ENCODE measurements at regions not wholly inside any gene's neighbourhood (a gene's known extent, or its start where the extent isn't known, plus 50 kb on each side); places are given as distances from the start of the nearest gene placed in this dataset.

DNA sequence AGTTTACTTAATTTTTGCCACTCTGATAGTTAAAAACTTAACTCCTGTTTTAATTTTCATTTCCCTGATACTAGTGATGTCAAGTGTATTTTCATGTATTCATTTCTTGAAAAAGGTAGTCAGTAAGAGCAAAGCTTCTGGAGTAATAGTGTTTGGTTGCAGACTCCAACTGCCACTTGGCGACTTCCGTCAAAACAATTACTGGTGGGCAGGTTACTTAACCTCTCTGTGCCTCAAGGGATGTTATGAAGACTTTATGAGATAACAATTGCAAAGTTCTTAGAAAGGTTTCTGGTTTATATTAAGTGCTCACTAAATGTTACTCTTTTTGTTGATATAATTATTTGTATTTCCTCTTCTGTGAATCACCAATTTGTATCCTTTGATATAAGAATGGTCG is 129.7 kb downstream of the NFKBIZ start:
- TF ChIP-seq, protein P1, sequence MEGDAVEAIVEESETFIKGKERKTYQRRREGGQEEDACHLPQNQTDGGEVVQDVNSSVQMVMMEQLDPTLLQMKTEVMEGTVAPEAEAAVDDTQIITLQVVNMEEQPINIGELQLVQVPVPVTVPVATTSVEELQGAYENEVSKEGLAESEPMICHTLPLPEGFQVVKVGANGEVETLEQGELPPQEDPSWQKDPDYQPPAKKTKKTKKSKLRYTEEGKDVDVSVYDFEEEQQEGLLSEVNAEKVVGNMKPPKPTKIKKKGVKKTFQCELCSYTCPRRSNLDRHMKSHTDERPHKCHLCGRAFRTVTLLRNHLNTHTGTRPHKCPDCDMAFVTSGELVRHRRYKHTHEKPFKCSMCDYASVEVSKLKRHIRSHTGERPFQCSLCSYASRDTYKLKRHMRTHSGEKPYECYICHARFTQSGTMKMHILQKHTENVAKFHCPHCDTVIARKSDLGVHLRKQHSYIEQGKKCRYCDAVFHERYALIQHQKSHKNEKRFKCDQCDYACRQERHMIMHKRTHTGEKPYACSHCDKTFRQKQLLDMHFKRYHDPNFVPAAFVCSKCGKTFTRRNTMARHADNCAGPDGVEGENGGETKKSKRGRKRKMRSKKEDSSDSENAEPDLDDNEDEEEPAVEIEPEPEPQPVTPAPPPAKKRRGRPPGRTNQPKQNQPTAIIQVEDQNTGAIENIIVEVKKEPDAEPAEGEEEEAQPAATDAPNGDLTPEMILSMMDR (IDR thresholded peaks at IDR 0.05 in 4 of 5, conservative IDR thresholded peaks at IDR 0.05 in 1 of 5): no peak
- no peak overlapping the region for H3K27ac ChIP-seq
- DNase-seq: no peak

GRCh38 chr3:101984356-101984755 is 135.0 kb downstream of the NFKBIZ start:
- no peaks in the 10 kb centered on the region for H3K27me3 ChIP-seq
- no peak overlapping the region for H3K27ac ChIP-seq
- DNase-seq (no peak), ATAC-seq (no peak)
- TF ChIP-seq POLR2A (IDR thresholded peaks at IDR 0.05): no peak
- TF ChIP-seq, protein P1 (IDR thresholded peaks at IDR 0.05 in 4 of 5, conservative IDR thresholded peaks at IDR 0.05 in 1 of 5): no peak
- intact Hi-C loops (cut with DNase I; ENCODE audit: low total_unique reads) (no loop called here), in situ Hi-C loops (cut with MboI; ENCODE audit: low sequenced_read_pairs in 4 of 4) (no loop called here)
- no peaks in the 10 kb centered on the region for H3K9me3 ChIP-seq
- no peaks in the 10 kb centered on the region for H3K4me1 ChIP-seq
- no peak overlapping the region for H3K4me3 ChIP-seq
- H3K36me3 ChIP-seq: no peaks in the 10 kb centered on the region

More for the DNA sequence above, 129.7 kb downstream of the NFKBIZ start:
- H3K27me3 ChIP-seq: no peaks in the 10 kb centered on the region
- no peak for ATAC-seq
- intact Hi-C loops (cut with DNase I; ENCODE audit: low total_unique reads) (no loop called here), in situ Hi-C loops (cut with MboI; ENCODE audit: low sequenced_read_pairs in 4 of 4) (no loop called here)
- no peak overlapping the region for H3K4me3 ChIP-seq
- H3K4me1 ChIP-seq: peaks cover 0 to 13% of the 10 kb centered on the region in 2 donors
- H3K9me3 ChIP-seq: no peaks in the 10 kb centered on the region
- no peaks in the 10 kb centered on the region for H3K36me3 ChIP-seq

DNA sequence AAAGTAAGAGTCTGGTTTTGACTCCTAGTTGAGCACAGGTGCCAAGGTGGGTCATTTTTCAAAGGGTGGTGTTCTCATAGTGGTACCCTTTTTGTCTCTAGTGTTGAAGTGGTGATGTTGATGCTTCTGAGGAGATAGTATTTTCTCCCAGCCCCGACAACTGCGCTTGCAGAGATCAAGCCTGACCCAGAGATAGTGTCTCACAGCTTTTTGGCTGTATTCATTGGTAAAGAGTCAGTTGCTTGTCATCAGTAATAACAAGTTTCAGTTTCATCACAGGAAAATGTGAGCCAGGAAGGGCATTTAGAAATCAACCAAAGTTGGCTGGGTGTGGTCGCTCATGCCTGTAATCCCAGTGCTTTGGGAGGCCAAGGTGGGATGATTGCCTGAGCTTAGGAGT is 139.3 kb downstream of the NFKBIZ start:
- no peaks in the 10 kb centered on the region for H3K27me3 ChIP-seq
- H3K9me3 ChIP-seq: no peaks in the 10 kb centered on the region
- H3K4me3 ChIP-seq: no peak overlapping the region
- no peak overlapping the region for H3K27ac ChIP-seq
- no peak for ATAC-seq
- no peak for DNase-seq
- in situ Hi-C loops (cut with MboI; ENCODE audit: low sequenced_read_pairs in 4 of 4): no loop called here
- intact Hi-C loops (cut with DNase I; ENCODE audit: low total_unique reads): no loop called here
- no peaks in the 10 kb centered on the region for H3K36me3 ChIP-seq
- H3K4me1 ChIP-seq: no peaks in the 10 kb centered on the region
- TF ChIP-seq POLR2A (IDR thresholded peaks at IDR 0.05): no peak
- TF ChIP-seq, protein P1 (IDR thresholded peaks at IDR 0.05 in 4 of 5, conservative IDR thresholded peaks at IDR 0.05 in 1 of 5): no peak

- no peaks in the 10 kb centered on the region for H3K4me1 ChIP-seq
- DNase-seq (no peak), ATAC-seq (no peak)
- in situ Hi-C loops (cut with MboI; ENCODE audit: low sequenced_read_pairs in 4 of 4) (no loop called here), intact Hi-C loops (cut with DNase I; ENCODE audit: low total_unique reads) (loop anchor here (10.0 kb wide), 1 partner anchor 175 kb away; no protein-coding TSS in a partner anchor)
- TF ChIP-seq, protein P1 (IDR thresholded peaks at IDR 0.05 in 4 of 5, conservative IDR thresholded peaks at IDR 0.05 in 1 of 5): no peak
- TF ChIP-seq POLR2A (IDR thresholded peaks at IDR 0.05): no peak
- H3K36me3 ChIP-seq: no peaks in the 10 kb centered on the region
- H3K27ac ChIP-seq: no peak overlapping the region
- no peak overlapping the region for H3K4me3 ChIP-seq
- H3K27me3 ChIP-seq: no peaks in the 10 kb centered on the region
- no peaks in the 10 kb centered on the region for H3K9me3 ChIP-seq
These were observed 140.4 kb downstream of the NFKBIZ start for GRCh38 chr3:101989578-101990200.

DNA sequence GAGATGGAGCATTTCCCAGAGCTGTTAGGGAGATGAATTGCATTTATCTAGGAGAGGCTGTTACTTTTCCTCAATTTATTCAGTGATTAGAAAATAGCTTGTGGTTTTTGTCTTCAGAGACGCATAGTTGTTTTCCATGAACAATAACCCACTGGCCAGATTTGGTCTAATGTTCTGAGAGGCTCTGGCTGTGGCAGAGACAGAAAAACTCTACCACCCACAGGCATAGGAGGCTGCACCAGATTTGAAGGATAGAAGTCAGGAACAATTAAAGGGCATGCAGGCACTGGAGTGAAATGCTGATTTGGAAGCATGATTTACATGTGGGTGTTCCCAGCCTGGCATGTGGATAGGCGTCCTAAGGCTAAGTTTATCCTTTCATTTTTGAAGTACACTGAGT is 143.5 kb downstream of the NFKBIZ start:
- no peak overlapping the region for H3K27ac ChIP-seq
- no peaks in the 10 kb centered on the region for H3K27me3 ChIP-seq
- in situ Hi-C loops (cut with MboI; ENCODE audit: low sequenced_read_pairs in 4 of 4) (no loop called here), intact Hi-C loops (cut with DNase I; ENCODE audit: low total_unique reads) (loop anchor here (10.0 kb wide), 1 partner anchor 178 kb away; no protein-coding TSS in a partner anchor)
- ATAC-seq (no peak), DNase-seq (no peak)
- no peaks in the 10 kb centered on the region for H3K9me3 ChIP-seq
- H3K4me3 ChIP-seq: no peak overlapping the region
- no peak for TF ChIP-seq POLR2A (IDR thresholded peaks at IDR 0.05)
- TF ChIP-seq, protein P1 (IDR thresholded peaks at IDR 0.05 in 4 of 5, conservative IDR thresholded peaks at IDR 0.05 in 1 of 5): no peak
- no peaks in the 10 kb centered on the region for H3K4me1 ChIP-seq
- no peaks in the 10 kb centered on the region for H3K36me3 ChIP-seq

All from gastrocnemius medialis (tissue), 4 donors.